Brain microvascular endothelial cell (primary cell): ENCODE measurements at regions not wholly inside any gene's neighbourhood (a gene's known extent, or its start where the extent isn't known, plus 50 kb on each side); places are given as distances from the start of the nearest gene placed in this dataset.

Source experiments
- DNase-seq: peaks from one replicate; pipeline ENCODE4 v3.0.0-alpha.2; 2020
- H3K27ac ChIP-seq: fragments of 250-450 bp; sonication (Bioruptor Pico); 2 replicates; pipeline ENCODE4 v1.5.1; 2020; ENCODE audit warnings: mild to moderate bottlenecking, moderate library complexity
- H3K27me3 ChIP-seq: fragments of 250-450 bp; sonication (Bioruptor Pico); replicated peaks from 2 replicates; pipeline ENCODE4 v1.5.1; 2020; ENCODE audit warnings: mild to moderate bottlenecking
- H3K36me3 ChIP-seq: fragments of 250-450 bp; sonication (Bioruptor Pico); replicated peaks from 2 replicates; pipeline ENCODE4 v1.5.1; 2020; ENCODE audit warnings: mild to moderate bottlenecking
- H3K4me3 ChIP-seq: 2 replicates; pipeline ENCODE4 v1.5.1; 2011; ENCODE audit warnings: low read depth, mild to moderate bottlenecking, control low read depth, low read length, moderate library complexity
- CTCF ChIP-seq: IDR thresholded peaks from 2 replicates; pipeline ENCODE4 v1.5.1; 2011; ENCODE audit warnings: low read depth, mild to moderate bottlenecking, moderate library complexity, low read length, control low read depth, inconsistent platforms; ENCODE audit errors: missing control alignments
- in situ Hi-C: cut with HindIII; loops from 2 replicates; pipeline ENCODE4 v1.10.0; 2017; ENCODE audit warnings: low sequenced_read_pairs, low pct_ligation_motif_present

GRCh38 chr2:38155015-38155414 is 79.1 kb upstream of the CYP1B1 start:
- in situ Hi-C loops: no loop called here
- Histone ChIP-seq H3K4me3 (no peak overlapping the region), H3K27ac (no peak overlapping the region), H3K27me3 (no peaks in the 10 kb centered on the region), H3K36me3 (no peaks in the 10 kb centered on the region)
- no peak for TF ChIP-seq CTCF
- no peak for DNase-seq

GRCh38 chr2:38154395-38154794 is 78.4 kb upstream of the CYP1B1 start:
- no peak overlapping the region for H3K4me3 ChIP-seq
- H3K27ac ChIP-seq: no peak overlapping the region
- no peaks in the 10 kb centered on the region for H3K36me3 ChIP-seq
- in situ Hi-C loops: no loop called here
- no peak for DNase-seq
- no peak for TF ChIP-seq CTCF
- no peaks in the 10 kb centered on the region for H3K27me3 ChIP-seq

GRCh38 chr2:38153476-38154135 is 77.7 kb upstream of the CYP1B1 start:
- in situ Hi-C loops: no loop called here

GRCh38 chr2:38152913-38153312 is 77.0 kb upstream of the CYP1B1 start:
- in situ Hi-C loops: no loop called here
- no peaks in the 10 kb centered on the region for H3K27me3 ChIP-seq
- H3K36me3 ChIP-seq: no peaks in the 10 kb centered on the region
- DNase-seq: no peak
- H3K4me3 ChIP-seq: no peak overlapping the region
- no peak for TF ChIP-seq CTCF
- H3K27ac ChIP-seq: no peak overlapping the region

More at GRCh38 chr2:38153476-38154135, 77.7 kb upstream of the CYP1B1 start:
- H3K4me3 ChIP-seq: no peak overlapping the region
- H3K27me3 ChIP-seq: no peaks in the 10 kb centered on the region
- H3K36me3 ChIP-seq: no peaks in the 10 kb centered on the region
- no peak for TF ChIP-seq CTCF
- no peak for DNase-seq
- no peak overlapping the region for H3K27ac ChIP-seq

- Histone ChIP-seq H3K4me3 (no peak overlapping the region), H3K27me3 (no peaks in the 10 kb centered on the region), H3K27ac (no peak overlapping the region), H3K36me3 (no peaks in the 10 kb centered on the region)
- no peak for TF ChIP-seq CTCF
- in situ Hi-C loops: no loop called here
- DNase-seq: no peak
Observed at GRCh38 chr2:38152035-38152434, 76.1 kb upstream of the CYP1B1 start.

- in situ Hi-C loops: no loop called here
- H3K27me3 ChIP-seq: no peaks in the 10 kb centered on the region
- no peak overlapping the region for H3K27ac ChIP-seq
- H3K4me3 ChIP-seq: no peak overlapping the region
- H3K36me3 ChIP-seq: no peaks in the 10 kb centered on the region
- DNase-seq: no peak
- no peak for TF ChIP-seq CTCF
Observed at GRCh38 chr2:38149531-38149930, 73.6 kb upstream of the CYP1B1 start.
